ENCODE measurements at regions not wholly inside any gene's neighbourhood (a gene's known extent, or its start where the extent isn't known, plus 50 kb on each side); places are given as distances from the start of the nearest gene placed in this dataset.

DNA sequence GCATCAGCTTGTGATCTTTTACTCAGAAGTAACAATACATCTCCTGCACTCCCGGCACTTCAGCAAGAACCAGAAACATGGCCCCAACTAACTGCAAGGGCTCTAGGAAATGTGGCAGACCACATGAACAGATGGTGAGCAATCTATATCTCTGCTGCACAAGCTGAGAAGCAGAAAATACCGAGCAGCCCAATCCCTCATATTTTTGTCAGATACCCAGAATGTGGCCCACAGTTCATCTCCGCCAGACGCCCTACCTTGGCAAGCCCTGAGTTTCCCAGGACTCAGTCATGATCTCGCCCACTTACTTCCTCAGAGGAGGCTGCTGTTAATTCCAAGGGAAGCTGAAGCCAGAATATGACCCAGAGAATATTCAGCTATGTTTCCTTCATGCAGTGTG, 63.1 kb upstream of the PHACTR1 start:
- DNase-seq (ENCODE audit: low read depth), result no peak
- H3K4me3 ChIP-seq (replicated peaks; ENCODE audit: low read depth, low read length), result no peak overlapping the region
- TF ChIP-seq, protein P1, sequence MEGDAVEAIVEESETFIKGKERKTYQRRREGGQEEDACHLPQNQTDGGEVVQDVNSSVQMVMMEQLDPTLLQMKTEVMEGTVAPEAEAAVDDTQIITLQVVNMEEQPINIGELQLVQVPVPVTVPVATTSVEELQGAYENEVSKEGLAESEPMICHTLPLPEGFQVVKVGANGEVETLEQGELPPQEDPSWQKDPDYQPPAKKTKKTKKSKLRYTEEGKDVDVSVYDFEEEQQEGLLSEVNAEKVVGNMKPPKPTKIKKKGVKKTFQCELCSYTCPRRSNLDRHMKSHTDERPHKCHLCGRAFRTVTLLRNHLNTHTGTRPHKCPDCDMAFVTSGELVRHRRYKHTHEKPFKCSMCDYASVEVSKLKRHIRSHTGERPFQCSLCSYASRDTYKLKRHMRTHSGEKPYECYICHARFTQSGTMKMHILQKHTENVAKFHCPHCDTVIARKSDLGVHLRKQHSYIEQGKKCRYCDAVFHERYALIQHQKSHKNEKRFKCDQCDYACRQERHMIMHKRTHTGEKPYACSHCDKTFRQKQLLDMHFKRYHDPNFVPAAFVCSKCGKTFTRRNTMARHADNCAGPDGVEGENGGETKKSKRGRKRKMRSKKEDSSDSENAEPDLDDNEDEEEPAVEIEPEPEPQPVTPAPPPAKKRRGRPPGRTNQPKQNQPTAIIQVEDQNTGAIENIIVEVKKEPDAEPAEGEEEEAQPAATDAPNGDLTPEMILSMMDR (IDR thresholded peaks at IDR 0.05; ENCODE audit: low read length, missing control alignments), result no peak

DNA sequence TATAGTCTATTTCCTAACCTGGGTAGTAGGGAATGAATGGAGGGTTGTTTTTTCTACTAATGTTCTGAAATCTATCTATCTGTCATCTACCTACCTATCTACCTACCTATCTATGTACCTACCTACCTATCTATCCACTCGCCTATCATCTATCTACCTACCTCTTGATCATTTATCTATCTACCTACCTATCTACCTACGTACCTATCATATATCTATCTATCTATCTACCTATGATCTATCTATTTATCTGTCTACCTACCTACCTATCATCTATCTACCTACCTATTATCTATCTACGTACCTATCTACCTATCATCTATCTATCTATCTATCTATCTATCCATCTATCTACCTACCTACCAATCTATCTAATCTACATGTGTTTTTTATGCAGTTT, 62.5 kb upstream of the PHACTR1 start:
- H3K4me3 ChIP-seq (replicated peaks; ENCODE audit: low read depth, low read length), result no peak overlapping the region
- no peak for DNase-seq (ENCODE audit: low read depth)
- TF ChIP-seq, protein P1 (IDR thresholded peaks at IDR 0.05; ENCODE audit: low read length, missing control alignments), result no peak

DNA sequence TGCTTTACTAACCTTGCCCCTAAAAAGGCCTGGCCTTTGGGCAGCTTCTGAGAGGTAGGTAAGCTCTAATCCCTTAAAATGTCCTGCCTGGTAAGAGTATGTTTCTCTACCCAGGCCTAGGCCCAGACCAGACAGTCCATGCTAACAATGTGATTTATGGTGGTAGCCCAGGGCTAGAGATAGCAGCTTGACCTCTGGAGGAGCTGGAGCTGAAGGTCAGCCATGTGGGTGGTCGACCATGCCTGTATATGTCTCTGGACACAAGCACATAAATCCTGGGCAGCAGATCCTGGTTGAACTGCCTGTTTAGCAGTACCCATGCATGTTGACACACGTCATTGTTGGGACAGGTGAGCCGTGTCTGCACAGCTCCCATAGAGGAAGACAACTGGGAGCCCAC, 62.1 kb upstream of the PHACTR1 start:
- DNase-seq (ENCODE audit: low read depth), result no peak
- H3K4me3 ChIP-seq (replicated peaks; ENCODE audit: low read depth, low read length), result no peak overlapping the region
- TF ChIP-seq, protein P1 (IDR thresholded peaks at IDR 0.05; ENCODE audit: low read length, missing control alignments), result no peak

DNA sequence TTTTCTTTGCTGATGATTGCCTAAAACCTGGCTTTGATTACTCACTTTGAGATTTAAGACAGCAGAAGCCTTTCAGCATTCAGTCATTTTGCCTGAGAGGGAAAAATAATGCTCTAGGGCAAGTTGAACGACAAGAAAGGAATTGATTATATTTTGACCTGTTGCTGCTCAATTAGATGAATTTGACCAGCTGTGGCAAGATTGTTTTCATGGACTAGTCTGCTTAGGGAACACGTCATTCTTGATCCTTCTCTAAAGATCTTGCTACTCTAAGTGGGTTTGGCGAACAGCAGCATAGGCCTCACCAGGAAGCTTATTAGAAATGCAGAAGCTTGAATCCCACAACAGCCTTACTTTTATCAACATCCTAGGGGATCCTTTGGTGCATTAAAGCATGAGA, 59.7 kb upstream of the PHACTR1 start:
- DNase-seq (ENCODE audit: low read depth), result no peak
- TF ChIP-seq, protein P1 (IDR thresholded peaks at IDR 0.05; ENCODE audit: low read length, missing control alignments), result no peak
- H3K4me3 ChIP-seq (replicated peaks; ENCODE audit: low read depth, low read length), result no peak overlapping the region

DNA sequence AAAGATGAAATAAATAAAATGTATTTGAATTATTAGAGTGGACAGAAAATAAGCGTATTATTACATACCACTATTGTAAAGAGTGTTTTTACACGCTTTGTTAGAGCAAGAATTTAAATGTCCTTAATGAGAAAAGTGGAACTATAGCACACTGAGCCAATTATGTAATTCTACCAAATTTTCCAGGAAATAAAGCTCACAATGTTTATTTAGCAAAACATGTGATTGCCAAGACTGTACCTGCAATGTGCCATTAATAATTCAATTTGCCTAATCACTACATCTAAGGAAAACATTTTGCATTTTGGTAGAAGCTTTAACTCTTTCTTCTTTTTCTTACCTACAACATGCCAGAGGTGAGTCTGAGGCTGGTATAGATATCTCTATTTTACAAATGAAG, 58.7 kb upstream of the PHACTR1 start:
- DNase-seq (ENCODE audit: low read depth), result no peak
- H3K4me3 ChIP-seq (replicated peaks; ENCODE audit: low read depth, low read length), result no peak overlapping the region
- TF ChIP-seq, protein P1 (IDR thresholded peaks at IDR 0.05; ENCODE audit: low read length, missing control alignments), result no peak

DNA sequence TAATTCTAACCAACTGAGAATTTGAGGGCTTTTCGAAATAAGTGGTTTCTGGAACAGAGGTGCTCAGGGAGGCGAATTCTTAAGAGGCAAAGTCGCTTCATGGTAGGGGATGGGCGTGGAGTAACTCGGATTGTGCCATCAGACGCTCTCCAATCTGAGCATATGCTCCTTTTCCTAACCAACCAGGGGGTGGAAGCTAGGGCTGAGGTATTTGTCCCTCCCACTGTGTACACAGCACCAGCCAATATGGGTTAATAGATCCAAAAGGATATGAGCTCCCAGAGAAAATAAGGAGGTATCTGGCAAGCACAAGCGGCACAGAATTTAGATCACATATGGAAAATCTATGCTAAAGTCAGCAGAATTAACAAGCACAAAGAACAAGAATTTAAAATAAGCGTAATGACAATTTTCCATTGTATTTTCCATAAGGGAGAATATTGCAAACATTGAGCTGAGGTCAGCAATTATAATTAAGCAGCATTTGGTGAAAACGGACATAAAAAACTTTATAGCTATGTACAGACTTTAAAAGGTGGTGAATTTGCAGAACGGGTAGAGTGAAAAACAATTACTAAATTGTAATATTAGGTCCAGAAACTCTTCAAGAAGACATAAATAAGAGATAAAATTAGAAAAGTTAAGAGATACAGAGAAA, 55.0 kb upstream of the PHACTR1 start:
- TF ChIP-seq, protein P1 (IDR thresholded peaks at IDR 0.05; ENCODE audit: low read length, missing control alignments), result no peak
- no peak for DNase-seq (ENCODE audit: low read depth)
- H3K4me3 ChIP-seq (replicated peaks; ENCODE audit: low read depth, low read length), result no peak overlapping the region

All from fibroblast of pulmonary artery (primary cell).